Ishikawa (cell line): ENCODE measurements at regions not wholly inside any gene's neighbourhood (a gene's known extent, or its start where the extent isn't known, plus 50 kb on each side); places are given as distances from the start of the nearest gene placed in this dataset.

Experiments
- CEBPB ChIP-seq: IDR thresholded peaks from 2 replicates; pipeline ENCODE4 v1.6.1; 2012
- CREB1 ChIP-seq: IDR thresholded peaks from 2 replicates; pipeline ENCODE4 v1.6.1; 2012; ENCODE audit warnings: low read depth
- EGR1 ChIP-seq: IDR thresholded peaks from 2 replicates; pipeline ENCODE4 v1.6.1; 2012
- FOXM1 ChIP-seq: IDR thresholded peaks from 2 replicates; pipeline ENCODE4 v1.6.1; 2012; ENCODE audit warnings: low read depth, borderline replicate concordance
- NFIC ChIP-seq: IDR thresholded peaks from 2 replicates; pipeline ENCODE4 v1.6.1; 2012
- RAD21 ChIP-seq: IDR thresholded peaks from 2 replicates; pipeline ENCODE4 v1.6.1; 2012; ENCODE audit warnings: low read depth
- TAF1 ChIP-seq: IDR thresholded peaks from 2 replicates; pipeline ENCODE4 v1.6.1; 2012; ENCODE audit warnings: low read depth, mild to moderate bottlenecking
- TCF12 ChIP-seq: IDR thresholded peaks from 2 replicates; pipeline ENCODE4 v1.6.1; 2012; ENCODE audit warnings: low read depth
- TEAD4 ChIP-seq: IDR thresholded peaks from 2 replicates; pipeline ENCODE4 v1.6.1; 2012
- YY1 ChIP-seq: IDR thresholded peaks from 2 replicates; pipeline ENCODE4 v1.6.1; 2012; ENCODE audit warnings: low read depth
- ZBTB7A ChIP-seq: IDR thresholded peaks from 2 replicates; pipeline ENCODE4 v1.6.1; 2012; ENCODE audit warnings: low read depth
- TF ChIP-seq, protein P1 (sequence below): IDR thresholded peaks from 2 replicates; pipeline ENCODE4 v1.6.1; 2012
- TF ChIP-seq, protein P2 (sequence below): IDR thresholded peaks from 2 replicates; pipeline ENCODE4 v1.6.1; 2012; ENCODE audit warnings: low read depth, mild to moderate bottlenecking
- TF ChIP-seq, protein P3 (sequence below): IDR thresholded peaks from 2 replicates; pipeline ENCODE4 v1.6.1; 2012

DNA sequence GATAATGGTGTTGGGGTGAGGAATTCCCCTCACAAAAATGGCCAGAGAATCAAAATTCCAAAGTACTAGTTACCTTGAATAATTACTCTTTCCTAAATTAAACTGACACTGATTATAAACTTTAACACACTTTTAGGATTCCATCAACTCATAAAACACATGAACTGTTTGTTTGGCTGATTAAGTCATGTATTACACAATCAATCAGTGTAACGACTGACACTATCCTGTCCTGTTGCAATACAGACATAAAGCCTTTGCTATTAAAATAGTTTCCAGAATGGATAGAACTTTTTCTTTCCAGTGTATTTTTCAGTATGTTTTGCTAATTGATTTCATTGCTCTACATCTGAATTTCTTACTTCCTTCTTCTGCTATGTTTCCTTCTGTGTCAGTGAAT, 1709.4 kb upstream of the RAG2 start:
- TF ChIP-seq, protein P1, sequence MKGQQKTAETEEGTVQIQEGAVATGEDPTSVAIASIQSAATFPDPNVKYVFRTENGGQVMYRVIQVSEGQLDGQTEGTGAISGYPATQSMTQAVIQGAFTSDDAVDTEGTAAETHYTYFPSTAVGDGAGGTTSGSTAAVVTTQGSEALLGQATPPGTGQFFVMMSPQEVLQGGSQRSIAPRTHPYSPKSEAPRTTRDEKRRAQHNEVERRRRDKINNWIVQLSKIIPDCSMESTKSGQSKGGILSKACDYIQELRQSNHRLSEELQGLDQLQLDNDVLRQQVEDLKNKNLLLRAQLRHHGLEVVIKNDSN, result no peak
- TF ChIP-seq NFIC, result no peak
- TF ChIP-seq, protein P2, sequence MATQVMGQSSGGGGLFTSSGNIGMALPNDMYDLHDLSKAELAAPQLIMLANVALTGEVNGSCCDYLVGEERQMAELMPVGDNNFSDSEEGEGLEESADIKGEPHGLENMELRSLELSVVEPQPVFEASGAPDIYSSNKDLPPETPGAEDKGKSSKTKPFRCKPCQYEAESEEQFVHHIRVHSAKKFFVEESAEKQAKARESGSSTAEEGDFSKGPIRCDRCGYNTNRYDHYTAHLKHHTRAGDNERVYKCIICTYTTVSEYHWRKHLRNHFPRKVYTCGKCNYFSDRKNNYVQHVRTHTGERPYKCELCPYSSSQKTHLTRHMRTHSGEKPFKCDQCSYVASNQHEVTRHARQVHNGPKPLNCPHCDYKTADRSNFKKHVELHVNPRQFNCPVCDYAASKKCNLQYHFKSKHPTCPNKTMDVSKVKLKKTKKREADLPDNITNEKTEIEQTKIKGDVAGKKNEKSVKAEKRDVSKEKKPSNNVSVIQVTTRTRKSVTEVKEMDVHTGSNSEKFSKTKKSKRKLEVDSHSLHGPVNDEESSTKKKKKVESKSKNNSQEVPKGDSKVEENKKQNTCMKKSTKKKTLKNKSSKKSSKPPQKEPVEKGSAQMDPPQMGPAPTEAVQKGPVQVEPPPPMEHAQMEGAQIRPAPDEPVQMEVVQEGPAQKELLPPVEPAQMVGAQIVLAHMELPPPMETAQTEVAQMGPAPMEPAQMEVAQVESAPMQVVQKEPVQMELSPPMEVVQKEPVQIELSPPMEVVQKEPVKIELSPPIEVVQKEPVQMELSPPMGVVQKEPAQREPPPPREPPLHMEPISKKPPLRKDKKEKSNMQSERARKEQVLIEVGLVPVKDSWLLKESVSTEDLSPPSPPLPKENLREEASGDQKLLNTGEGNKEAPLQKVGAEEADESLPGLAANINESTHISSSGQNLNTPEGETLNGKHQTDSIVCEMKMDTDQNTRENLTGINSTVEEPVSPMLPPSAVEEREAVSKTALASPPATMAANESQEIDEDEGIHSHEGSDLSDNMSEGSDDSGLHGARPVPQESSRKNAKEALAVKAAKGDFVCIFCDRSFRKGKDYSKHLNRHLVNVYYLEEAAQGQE, result no peak
- TF ChIP-seq TCF12, result no peak
- no peak for TF ChIP-seq YY1
- TF ChIP-seq EGR1, result no peak

DNA sequence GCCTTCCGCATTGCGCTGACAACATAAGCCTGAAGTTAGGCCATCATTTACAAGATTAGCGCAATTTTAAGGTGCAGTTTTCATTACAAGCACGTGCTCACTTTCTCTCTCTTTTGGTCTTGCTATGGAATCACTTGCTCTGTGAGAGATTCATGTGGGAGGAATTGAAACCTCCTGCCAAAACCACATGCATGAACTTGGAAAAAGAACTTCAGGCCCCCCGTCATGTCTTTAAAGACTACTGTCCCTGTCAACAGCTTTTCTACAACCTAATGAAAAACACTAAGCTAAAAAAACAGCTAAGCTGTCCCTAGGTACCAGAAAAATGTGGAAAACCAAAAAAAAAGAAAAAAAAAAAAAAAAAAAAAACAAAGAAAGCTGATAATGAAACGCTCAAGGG, 1707.6 kb upstream of the RAG2 start:
- TF ChIP-seq, protein P3, sequence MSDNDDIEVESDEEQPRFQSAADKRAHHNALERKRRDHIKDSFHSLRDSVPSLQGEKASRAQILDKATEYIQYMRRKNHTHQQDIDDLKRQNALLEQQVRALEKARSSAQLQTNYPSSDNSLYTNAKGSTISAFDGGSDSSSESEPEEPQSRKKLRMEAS, result no peak

DNA sequence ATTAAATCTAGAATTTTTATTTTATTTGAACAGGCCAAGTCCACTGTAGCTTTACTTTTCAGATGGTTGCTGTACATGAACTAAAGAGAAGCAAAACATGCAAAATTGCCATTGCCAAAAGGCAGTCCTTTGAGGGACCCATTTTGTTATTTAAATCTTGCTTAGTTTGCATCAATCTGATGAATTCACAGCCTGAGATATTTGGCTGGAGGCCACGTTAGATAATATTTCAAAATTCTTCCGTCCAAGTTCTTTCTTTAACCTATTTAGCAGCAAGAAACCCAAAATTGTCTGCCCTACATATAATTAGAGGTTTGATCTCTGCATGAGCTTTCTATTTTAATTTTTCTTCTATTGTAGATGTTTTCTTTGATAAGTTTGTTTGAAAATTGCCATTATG, 1706.9 kb upstream of the RAG2 start:
- TF ChIP-seq, protein P1, result no peak
- no peak for TF ChIP-seq ZBTB7A
- TF ChIP-seq YY1, result no peak
- TF ChIP-seq NFIC, result no peak
- TF ChIP-seq, protein P2, result no peak
- no peak for TF ChIP-seq RAD21
- no peak for TF ChIP-seq TEAD4
- TF ChIP-seq TCF12, result no peak
- TF ChIP-seq EGR1, result no peak

DNA sequence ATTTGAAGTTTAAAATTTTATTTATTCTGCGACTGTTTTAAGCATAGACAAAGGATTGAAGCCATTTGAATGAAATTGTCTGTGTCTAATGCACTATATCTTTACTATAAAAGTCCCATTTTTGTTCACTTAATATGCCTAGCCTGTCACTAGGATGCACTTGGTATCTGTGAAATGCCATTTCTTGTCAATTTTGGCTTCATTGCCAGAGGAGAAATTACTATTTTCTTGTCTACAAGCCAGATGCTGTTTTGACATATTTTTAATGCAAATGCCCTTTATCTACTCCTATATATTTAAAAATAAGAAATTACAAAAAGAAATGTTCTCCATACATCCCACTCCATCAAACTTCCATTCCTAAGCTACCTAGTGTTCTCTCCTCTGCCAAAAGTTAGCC, 1704.5 kb upstream of the RAG2 start:
- TF ChIP-seq TCF12 (no peak), YY1 (no peak), CEBPB (no peak), TAF1 (no peak)

DNA sequence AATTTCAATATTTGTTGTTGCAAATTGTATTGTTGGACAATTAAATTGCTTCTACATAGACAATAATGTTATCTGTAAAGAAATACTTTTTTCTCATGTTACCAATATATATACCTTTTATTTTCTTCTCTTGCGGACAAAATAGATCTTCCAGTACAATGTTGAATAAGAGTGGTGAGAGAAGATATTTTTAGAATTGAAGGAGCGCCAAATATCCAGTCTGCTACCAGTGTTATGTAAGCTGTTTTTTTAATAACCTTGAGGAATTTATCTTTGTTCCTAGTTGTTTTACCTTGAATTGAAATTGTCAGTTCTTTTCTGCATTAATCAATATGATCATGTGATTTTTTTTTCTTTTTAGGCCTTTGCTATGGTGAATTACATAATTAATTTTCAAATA, 1702.5 kb upstream of the RAG2 start:
- TF ChIP-seq TEAD4, result no peak
- no peak for TF ChIP-seq NFIC
- no peak for TF ChIP-seq TCF12
- TF ChIP-seq FOXM1, result no peak
- TF ChIP-seq ZBTB7A, result no peak
- TF ChIP-seq YY1, result no peak
- TF ChIP-seq, protein P3, result no peak
- no peak for TF ChIP-seq RAD21
- TF ChIP-seq CREB1, result no peak
- TF ChIP-seq EGR1, result no peak
- TF ChIP-seq, protein P1, result no peak
- TF ChIP-seq, protein P2, result no peak
- no peak for TF ChIP-seq CEBPB
- no peak for TF ChIP-seq TAF1
